Lower leg skin (tissue), 4 donors: ENCODE measurements at regions not wholly inside any gene's neighbourhood (a gene's known extent, or its start where the extent isn't known, plus 50 kb on each side); places are given as distances from the start of the nearest gene placed in this dataset.

ENCODE experiments used
- DNase-seq, 2 donors: peaks; one replicate each; pipeline ENCODE4 v3.0.0-alpha.2; 2019; ENCODE audit warnings: low spot score in 2 of 2
- H3K4me3 ChIP-seq: fragments of 200-600 bp; sonication (generic); 2 replicates; pipeline ENCODE4 v1.5.1; 2017; ENCODE audit warnings: mild to moderate bottlenecking, low read depth; ENCODE audit not compliant: poor library complexity, severe bottlenecking
- POLR2A ChIP-seq, 2 donors: fragments of 450-650 bp; IDR thresholded peaks; one replicate each; pipeline ENCODE4 v1.6.1; 2016 to 2017; ENCODE audit warnings: antibody characterized with exemption in 2 of 2, mild to moderate bottlenecking in 1 of 2, moderate library complexity in 1 of 2
- WGBS, 2 donors: methylation state at CpG; one replicate each; pipeline ENCODE4 v1.1.5; 2018; 5-methylcytosine and 5-hydroxymethylcytosine counted together
- intact Hi-C: fragments of 100-400 bp; cut with DNase I; formaldehyde crosslinking; loops from one replicate; pipeline ENCODE4 v1.15.0; 2023; ENCODE audit warnings: low total_unique reads
- TF ChIP-seq, protein P1 (sequence below), 3 donors: fragments of 450-650 bp; IDR thresholded peaks; one replicate each; pipeline ENCODE4 v1.5.1; 2016; ENCODE audit warnings: antibody characterized with exemption in 3 of 3, mild to moderate bottlenecking in 3 of 3, moderate library complexity in 2 of 3

DNA sequence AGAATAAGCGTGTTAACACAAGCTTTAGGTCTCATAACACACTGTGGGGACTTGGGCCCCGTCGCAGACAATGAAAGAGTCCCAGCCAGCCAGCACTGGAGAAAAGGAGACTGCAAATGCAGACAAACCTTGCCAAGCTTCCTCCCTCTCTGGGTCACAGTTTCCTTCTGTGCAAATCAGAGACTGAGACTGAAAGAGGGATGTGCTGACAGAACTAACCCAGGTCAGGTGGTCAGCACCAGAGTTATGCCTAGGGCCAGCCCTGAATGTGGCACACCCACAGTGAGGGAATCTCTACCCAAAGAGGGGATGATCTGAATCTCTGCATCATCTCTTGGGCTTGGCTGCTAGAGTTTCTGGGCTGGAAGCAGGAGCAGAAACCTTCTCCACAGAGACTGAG lies 282.3 kb upstream of the CCL2 start:
- TF ChIP-seq, protein P1, sequence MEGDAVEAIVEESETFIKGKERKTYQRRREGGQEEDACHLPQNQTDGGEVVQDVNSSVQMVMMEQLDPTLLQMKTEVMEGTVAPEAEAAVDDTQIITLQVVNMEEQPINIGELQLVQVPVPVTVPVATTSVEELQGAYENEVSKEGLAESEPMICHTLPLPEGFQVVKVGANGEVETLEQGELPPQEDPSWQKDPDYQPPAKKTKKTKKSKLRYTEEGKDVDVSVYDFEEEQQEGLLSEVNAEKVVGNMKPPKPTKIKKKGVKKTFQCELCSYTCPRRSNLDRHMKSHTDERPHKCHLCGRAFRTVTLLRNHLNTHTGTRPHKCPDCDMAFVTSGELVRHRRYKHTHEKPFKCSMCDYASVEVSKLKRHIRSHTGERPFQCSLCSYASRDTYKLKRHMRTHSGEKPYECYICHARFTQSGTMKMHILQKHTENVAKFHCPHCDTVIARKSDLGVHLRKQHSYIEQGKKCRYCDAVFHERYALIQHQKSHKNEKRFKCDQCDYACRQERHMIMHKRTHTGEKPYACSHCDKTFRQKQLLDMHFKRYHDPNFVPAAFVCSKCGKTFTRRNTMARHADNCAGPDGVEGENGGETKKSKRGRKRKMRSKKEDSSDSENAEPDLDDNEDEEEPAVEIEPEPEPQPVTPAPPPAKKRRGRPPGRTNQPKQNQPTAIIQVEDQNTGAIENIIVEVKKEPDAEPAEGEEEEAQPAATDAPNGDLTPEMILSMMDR (IDR thresholded peaks at IDR 0.05) = no peak
- no peak for TF ChIP-seq POLR2A (IDR thresholded peaks at IDR 0.05)
- DNase-seq = no peak
- 53 to 64% methylated on average over 3 of the region's 3 CpGs for WGBS, 2 donors
- intact Hi-C loops = no loop called here
- H3K4me3 ChIP-seq = no peak overlapping the region

- TF ChIP-seq POLR2A (IDR thresholded peaks at IDR 0.05) = no peak
- TF ChIP-seq, protein P1 (IDR thresholded peaks at IDR 0.05) = no peak
- DNase-seq = no peak
- WGBS, 2 donors = 66 to 70% methylated on average over 5 of the region's 5 CpGs
- no peak overlapping the region for H3K4me3 ChIP-seq
- intact Hi-C loops = no loop called here
Observed at GRCh38 chr17:33973491-33973890, 281.6 kb upstream of the CCL2 start.

GRCh38 chr17:33974276-33974675 lies 280.8 kb upstream of the CCL2 start:
- TF ChIP-seq, protein P1 (IDR thresholded peaks at IDR 0.05) = no peak
- TF ChIP-seq POLR2A (IDR thresholded peaks at IDR 0.05) = no peak
- WGBS, 2 donors = 85 to 88% methylated on average over 3 of the region's 3 CpGs
- no peak for DNase-seq
- no peak overlapping the region for H3K4me3 ChIP-seq
- intact Hi-C loops = no loop called here

DNA sequence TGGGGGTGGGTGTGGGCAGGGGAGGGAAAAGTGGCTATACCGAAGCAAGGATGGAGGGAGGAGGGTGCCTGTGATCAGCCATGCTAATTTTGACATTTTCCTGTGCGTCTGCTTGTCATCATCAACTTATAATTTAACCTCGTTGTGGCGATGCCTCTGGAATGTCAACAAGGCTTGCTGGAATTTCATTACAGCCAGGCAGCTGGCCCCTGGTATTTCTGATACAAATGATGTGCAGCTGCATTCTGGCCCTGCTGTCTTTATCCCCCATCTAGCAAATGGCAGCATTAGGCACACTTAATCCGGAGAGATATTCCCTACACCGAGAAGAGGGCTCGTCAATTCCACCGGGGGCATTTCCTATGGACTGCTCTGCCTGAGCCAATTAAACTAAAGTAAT lies 278.3 kb upstream of the CCL2 start:
- H3K4me3 ChIP-seq = no peak overlapping the region
- 51 to 68% methylated on average over 8 of the region's 8 CpGs for WGBS, 2 donors
- no peak for TF ChIP-seq POLR2A (IDR thresholded peaks at IDR 0.05)
- TF ChIP-seq, protein P1 (IDR thresholded peaks at IDR 0.05) = no peak
- intact Hi-C loops = no loop called here
- DNase-seq = no peak

DNA sequence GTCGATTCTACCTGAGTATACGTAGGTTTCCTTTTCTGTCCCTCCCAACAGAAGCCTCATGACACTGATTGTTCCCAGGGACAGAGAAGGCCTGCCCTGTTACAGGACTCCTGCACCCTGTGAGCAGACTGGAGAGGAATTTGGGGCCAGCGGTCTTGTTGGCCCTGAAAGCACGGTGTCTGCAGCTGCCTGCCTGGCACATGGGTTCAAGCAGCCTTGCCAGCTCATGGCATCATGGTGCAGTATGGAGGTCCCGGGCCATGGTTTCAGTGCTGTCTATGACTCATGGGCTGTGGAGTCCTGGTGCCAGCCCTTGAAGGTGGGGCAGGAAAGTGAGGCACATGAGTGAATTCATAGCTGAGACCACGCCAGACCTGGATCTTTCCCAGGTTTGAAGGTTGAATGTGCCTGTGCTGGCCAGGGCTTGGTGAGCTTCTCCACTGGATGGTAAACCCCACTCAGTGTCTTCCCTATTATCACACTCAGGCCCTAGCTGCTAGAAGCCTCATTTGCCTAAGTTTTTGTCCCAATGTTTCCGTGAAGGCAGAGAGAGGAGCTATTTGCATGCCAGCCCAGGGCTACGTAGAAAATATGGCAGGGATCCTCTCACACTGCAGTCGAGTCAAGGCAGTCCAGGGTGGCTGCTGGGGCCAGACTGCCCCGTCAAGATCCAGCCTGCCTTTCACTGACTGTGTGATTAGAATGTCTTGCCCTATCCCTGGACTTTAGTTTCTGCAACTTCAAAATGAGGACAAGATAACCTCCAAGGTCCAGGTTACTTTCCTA lies 277.2 kb upstream of the CCL2 start:
- DNase-seq = peak in 1 of 2 donors; percentile 34
- no peak overlapping the region for H3K4me3 ChIP-seq
- WGBS, 2 donors = 46 to 51% methylated on average over 9 to 10 of the region's 10 CpGs
- TF ChIP-seq, protein P1 (IDR thresholded peaks at IDR 0.05) = no peak
- TF ChIP-seq POLR2A (IDR thresholded peaks at IDR 0.05) = no peak
- intact Hi-C loops = no loop called here

DNA sequence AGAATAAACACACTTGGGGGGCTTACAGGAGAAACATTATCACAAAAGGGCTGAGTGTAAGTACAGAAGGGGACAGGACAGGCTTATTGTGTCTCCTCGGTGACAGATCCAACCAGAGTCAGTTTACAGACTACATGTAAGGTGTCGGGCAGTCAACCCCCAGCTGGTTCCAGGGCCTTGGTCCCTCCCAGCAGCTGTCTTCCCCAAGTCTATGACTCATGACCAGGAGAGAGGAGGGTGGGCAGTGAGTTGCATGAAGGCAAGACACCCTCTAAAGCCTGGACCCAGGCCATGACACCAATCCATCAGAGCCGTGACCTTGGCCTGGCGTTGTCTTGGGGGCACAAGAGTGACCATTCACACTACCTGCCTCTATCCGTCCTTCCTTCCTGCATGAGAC lies 276.2 kb upstream of the CCL2 start:
- 84 to 95% methylated on average over 5 of the region's 5 CpGs for WGBS, 2 donors
- intact Hi-C loops = no loop called here
- TF ChIP-seq, protein P1 (IDR thresholded peaks at IDR 0.05) = no peak
- no peak for TF ChIP-seq POLR2A (IDR thresholded peaks at IDR 0.05)
- DNase-seq = no peak
- H3K4me3 ChIP-seq = no peak overlapping the region
